ENCODE measurements at regions not wholly inside any gene's neighbourhood (a gene's known extent, or its start where the extent isn't known, plus 50 kb on each side); places are given as distances from the start of the nearest gene placed in this dataset.

DNA sequence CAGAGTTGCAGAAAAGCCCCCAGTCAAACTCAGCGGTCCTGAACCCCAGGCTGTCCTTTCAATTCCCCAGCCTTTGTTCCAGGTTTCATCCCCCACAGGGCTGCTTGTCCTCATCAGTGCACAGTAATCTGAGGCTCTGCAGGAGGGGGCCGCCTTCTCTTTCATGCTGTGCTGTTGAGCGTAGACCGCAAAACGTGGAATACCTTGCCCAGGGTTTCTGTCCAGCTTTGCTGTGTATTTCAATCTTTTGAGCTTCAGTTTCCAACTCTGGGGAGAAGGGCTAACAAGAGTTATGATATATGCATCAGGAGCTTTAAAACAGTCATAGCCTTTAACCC lies 64.8 kb downstream of the FAM43A start:
- no peak overlapping the region for H4K5ac ChIP-seq (ENCODE audit: low read depth, low read length)
- no TSS peak for BruUV-seq (replicated peaks)
- dilution Hi-C loops (cut with HindIII; ENCODE audit: low sequenced_read_pairs, unreplicated experiment) (no loop called here), intact Hi-C loops (cut with micrococcal nuclease) (no loop called here), in situ Hi-C loops (cut with MboI; ENCODE audit: low sequenced_read_pairs) (no loop called here)
- ATAC-seq (ENCODE audit: low read depth) (no peak), DNase-seq (no peak)
- no peaks in the 10 kb centered on the region for H3K36me3 ChIP-seq (ENCODE audit: control insufficient read depth, insufficient read depth, low read length)
- POLR2A ChIA-PET (ENCODE audit: unreplicated experiment) = no interaction called here
- H4K91ac ChIP-seq (ENCODE audit: insufficient read depth, low read depth, low read length) = no peak overlapping the region
- H3K56ac ChIP-seq (ENCODE audit: extremely low read depth, insufficient read depth, low read length) = no peak overlapping the region
- H3K4ac ChIP-seq (ENCODE audit: low read depth, low read length) = no peak overlapping the region
- no peak overlapping the region for H2BK5ac ChIP-seq (ENCODE audit: low read depth, low read length, poor library complexity, severe bottlenecking)
- H2AFZ ChIP-seq (replicated peaks; ENCODE audit: low read length, poor library complexity) = no peak overlapping the region
- H3K4me3 ChIP-seq (ENCODE audit: insufficient read depth, low read depth, low read length) = no peak overlapping the region
- no peak overlapping the region for H3K4me2 ChIP-seq (ENCODE audit: low read depth, low read length)
- no peak overlapping the region for H4K8ac ChIP-seq (ENCODE audit: low read depth in 2 of 2, low read length in 2 of 2)
- H3K27ac ChIP-seq (ENCODE audit: insufficient read depth, low read length) = no peak overlapping the region
- no peaks in the 10 kb centered on the region for H4K20me1 ChIP-seq (ENCODE audit: insufficient read depth, low read length)
- CTCF ChIA-PET = interaction anchor here (0.6 kb wide), 1 partner anchor 511 kb away, joined by 3 read pairs; no protein-coding TSS in a partner anchor
- H3K23ac ChIP-seq (ENCODE audit: low read depth, low read length) = no peak overlapping the region
- H2AK5ac ChIP-seq (ENCODE audit: low read depth, low read length) = no peak overlapping the region
- H3K14ac ChIP-seq (replicated peaks; ENCODE audit: low read depth, low read length) = no peak overlapping the region
- H3K9me3 ChIP-seq (ENCODE audit: control insufficient read depth, insufficient read depth, low read length) = no peaks in the 10 kb centered on the region
- no CpG with 5 or more reads among the region's 5 CpGs for WGBS, 2 experiments (ENCODE audit: extremely low coverage in 2 of 2, insufficient read length in 1 of 2)
- no peak overlapping the region for H2BK20ac ChIP-seq (ENCODE audit: low read depth, low read length)
- no peak overlapping the region for H2BK120ac ChIP-seq (ENCODE audit: low read depth, low read length)
- no peak overlapping the region for H3K18ac ChIP-seq (ENCODE audit: low read depth, low read length)
- no peaks in the 10 kb centered on the region for H3K9me1 ChIP-seq (ENCODE audit: insufficient read depth, low read length)
- TF ChIP-seq USF2 (IDR thresholded peaks at IDR 0.05; ENCODE audit: low read depth, low read length) (no peak), CTCF (conservative IDR thresholded peaks at IDR 0.05; ENCODE audit: low read depth, low read length) (no peak), CEBPB (IDR thresholded peaks at IDR 0.05; ENCODE audit: low read depth, low read length) (no peak), SMC3 (IDR thresholded peaks at IDR 0.05; ENCODE audit: low read depth, low read length) (no peak), RAD21 (IDR thresholded peaks at IDR 0.05; ENCODE audit: low read length) (no peak), NFE2L2 (IDR thresholded peaks at IDR 0.05; ENCODE audit: low read depth, low read length) (no peak), CHD1 (IDR thresholded peaks at IDR 0.05; ENCODE audit: low read depth, low read length) (no peak), RCOR1 (IDR thresholded peaks at IDR 0.05; ENCODE audit: insufficient replicate concordance, low read length) (no peak), MAFK (IDR thresholded peaks at IDR 0.05; ENCODE audit: low read depth, low read length) (no peak), RFX5 (IDR thresholded peaks at IDR 0.05; ENCODE audit: low read depth, low read length) (no peak), FOS (IDR thresholded peaks at IDR 0.05; ENCODE audit: low read depth, low read length) (no peak), MXI1 (IDR thresholded peaks at IDR 0.05; ENCODE audit: borderline replicate concordance, low read depth, low read length) (no peak), BHLHE40 (IDR thresholded peaks at IDR 0.05; ENCODE audit: low read depth, low read length) (no peak)
- TF ChIP-seq, protein P1, sequence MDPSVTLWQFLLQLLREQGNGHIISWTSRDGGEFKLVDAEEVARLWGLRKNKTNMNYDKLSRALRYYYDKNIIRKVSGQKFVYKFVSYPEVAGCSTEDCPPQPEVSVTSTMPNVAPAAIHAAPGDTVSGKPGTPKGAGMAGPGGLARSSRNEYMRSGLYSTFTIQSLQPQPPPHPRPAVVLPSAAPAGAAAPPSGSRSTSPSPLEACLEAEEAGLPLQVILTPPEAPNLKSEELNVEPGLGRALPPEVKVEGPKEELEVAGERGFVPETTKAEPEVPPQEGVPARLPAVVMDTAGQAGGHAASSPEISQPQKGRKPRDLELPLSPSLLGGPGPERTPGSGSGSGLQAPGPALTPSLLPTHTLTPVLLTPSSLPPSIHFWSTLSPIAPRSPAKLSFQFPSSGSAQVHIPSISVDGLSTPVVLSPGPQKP (IDR thresholded peaks at IDR 0.05; ENCODE audit: borderline replicate concordance, low read depth, low read length) = no peak
- H3K4me1 ChIP-seq (ENCODE audit: control insufficient read depth, insufficient read depth, low read length) = no peaks in the 10 kb centered on the region
- H2AK9ac ChIP-seq (replicated peaks; ENCODE audit: low read depth, low read length, poor library complexity) = no peak overlapping the region
- no peak overlapping the region for H2BK15ac ChIP-seq (ENCODE audit: low read depth, low read length)
- H3K27me3 ChIP-seq (ENCODE audit: control insufficient read depth, insufficient read depth, low read length) = peaks cover 45% of the 10 kb centered on the region
- H3K9ac ChIP-seq (ENCODE audit: low read depth, low read length) = no peak overlapping the region
- no peaks in the 10 kb centered on the region for H3K79me1 ChIP-seq (ENCODE audit: low read depth in 1 of 2, low read length in 2 of 2)

All from IMR-90 (cell line).